NT2/D1 (cell line): ENCODE measurements at regions not wholly inside any gene's neighbourhood (a gene's known extent, or its start where the extent isn't known, plus 50 kb on each side); places are given as distances from the start of the nearest gene placed in this dataset.
"Not testable (repeated sequence)": the region's sequence is repeated elsewhere in the genome, so short reads cannot be mapped to it uniquely, and the experiment has no call there.

Experiments used
- DNase-seq: peaks from one replicate; pipeline ENCODE4 v3.0.0-alpha.2; 2011; ENCODE audit warnings: low read depth, low spot score
- H3K27me3 ChIP-seq: 2 replicates; pipeline ENCODE4 v1.6.0; 2011; ENCODE audit warnings: mild to moderate bottlenecking; ENCODE audit not compliant: insufficient read length, insufficient read depth
- H3K36me3 ChIP-seq: 2 replicates; pipeline ENCODE4 v1.6.1; 2011; ENCODE audit warnings: mild to moderate bottlenecking, low read length, mixed read lengths; ENCODE audit not compliant: insufficient read depth, insufficient read length
- H3K4me1 ChIP-seq: 2 replicates; pipeline ENCODE4 v1.5.1; 2011; ENCODE audit not compliant: insufficient read depth, insufficient read length
- H3K4me3 ChIP-seq: 2 replicates; pipeline ENCODE4 v1.5.1; 2011; ENCODE audit warnings: low read depth; ENCODE audit not compliant: insufficient read length
- H3K9ac ChIP-seq: 2 replicates; pipeline ENCODE4 v1.6.0; 2011; ENCODE audit warnings: low read depth; ENCODE audit not compliant: insufficient read length
- H3K9me3 ChIP-seq: 2 replicates; pipeline ENCODE4 v1.5.1; 2011; ENCODE audit warnings: mild to moderate bottlenecking, low read length; ENCODE audit not compliant: insufficient read depth
- SUZ12 ChIP-seq: IDR thresholded peaks from 2 replicates; pipeline ENCODE4 v1.6.1; 2011; ENCODE audit not compliant: insufficient read length, insufficient read depth; ENCODE audit errors: extremely low read depth
- YY1 ChIP-seq: IDR thresholded peaks from 2 replicates; pipeline ENCODE4 v1.6.1; 2011; ENCODE audit not compliant: insufficient read length, insufficient read depth
- ZNF274 ChIP-seq: IDR thresholded peaks from 2 replicates; pipeline ENCODE4 v1.6.1; 2011; ENCODE audit warnings: mild to moderate bottlenecking, low read depth, low read length

GRCh38 chr10:81472927-81473470 lies 402.0 kb upstream of the NRG3 start:
- no peak for DNase-seq
- H3K4me3 ChIP-seq: no peak overlapping the region
- H3K36me3 ChIP-seq: no peaks in the 10 kb centered on the region
- no peaks in the 10 kb centered on the region for H3K27me3 ChIP-seq
- peaks cover 12% of the 10 kb centered on the region; the same call in 1 of the 2 replicates for H3K9me3 ChIP-seq
- H3K4me1 ChIP-seq: no peaks in the 10 kb centered on the region
- H3K9ac ChIP-seq: no peak overlapping the region
- TF ChIP-seq YY1 (no peak), SUZ12 (no peak), ZNF274 (no peak)

DNA sequence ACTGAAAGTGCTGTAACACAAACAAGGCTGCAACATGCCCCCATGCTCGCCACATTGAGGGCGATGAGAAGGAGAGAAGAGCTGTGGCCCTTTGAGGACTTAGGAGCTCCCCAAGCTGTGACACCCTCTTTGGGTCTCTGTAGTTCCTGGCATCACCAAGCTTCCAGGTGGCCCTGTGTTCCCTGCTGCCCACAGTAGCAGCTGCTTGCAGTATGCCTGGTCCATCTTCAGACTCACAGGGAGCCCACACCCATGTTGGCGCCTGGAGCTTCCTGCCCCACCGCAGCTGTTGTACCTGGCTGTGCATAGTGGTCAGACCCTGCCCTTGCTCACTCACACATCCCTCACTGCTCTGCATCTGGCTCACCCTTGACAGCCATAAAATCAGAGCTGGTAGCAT lies 401.2 kb upstream of the NRG3 start:
- peaks cover 12% of the 10 kb centered on the region; the same call in 1 of the 2 replicates for H3K9me3 ChIP-seq
- H3K4me3 ChIP-seq: no peak overlapping the region
- H3K4me1 ChIP-seq: no peaks in the 10 kb centered on the region
- TF ChIP-seq YY1: no peak
- no peak for TF ChIP-seq SUZ12
- no peak for TF ChIP-seq ZNF274
- no peak overlapping the region for H3K9ac ChIP-seq
- H3K36me3 ChIP-seq: no peaks in the 10 kb centered on the region
- no peaks in the 10 kb centered on the region for H3K27me3 ChIP-seq
- no peak for DNase-seq

GRCh38 chr10:81479316-81479715 lies 395.7 kb upstream of the NRG3 start:
- Histone ChIP-seq H3K4me3 (no peak overlapping the region), H3K4me1 (no peaks in the 10 kb centered on the region), H3K9ac (no peak overlapping the region), H3K27me3 (no peaks in the 10 kb centered on the region), H3K36me3 (no peaks in the 10 kb centered on the region), H3K9me3 (no peaks in the 10 kb centered on the region)
- no peak for TF ChIP-seq YY1
- no peak for TF ChIP-seq SUZ12
- TF ChIP-seq ZNF274: no peak
- DNase-seq: no peak

DNA sequence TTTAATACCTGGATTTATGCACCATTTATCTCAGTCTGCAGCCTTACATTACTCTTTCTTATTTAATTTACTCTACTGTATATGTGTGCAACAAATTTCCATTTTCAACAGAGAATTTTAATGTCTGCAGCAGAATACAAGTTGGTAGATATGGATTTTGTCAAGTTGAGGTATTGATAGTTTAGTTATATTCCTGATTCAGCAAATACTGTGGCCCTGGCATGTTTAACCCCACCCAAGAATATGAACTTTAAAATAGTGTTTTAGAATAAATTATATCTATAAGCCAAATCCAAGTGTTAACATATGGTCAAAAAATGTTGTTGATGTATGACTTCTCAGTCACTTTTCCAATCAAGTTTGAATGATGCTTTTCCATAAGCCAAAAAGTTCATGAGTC lies 378.4 kb upstream of the NRG3 start:
- Histone ChIP-seq H3K9me3 (no peaks in the 10 kb centered on the region), H3K9ac (no peak overlapping the region), H3K27me3 (no peaks in the 10 kb centered on the region), H3K4me1 (no peaks in the 10 kb centered on the region), H3K4me3 (no peak overlapping the region), H3K36me3 (no peaks in the 10 kb centered on the region)
- no peak for TF ChIP-seq YY1
- no peak for TF ChIP-seq ZNF274
- no peak for TF ChIP-seq SUZ12
- DNase-seq: no peak

- Histone ChIP-seq H3K9me3 (no peaks in the 10 kb centered on the region), H3K27me3 (no peaks in the 10 kb centered on the region), H3K4me3 (no peak overlapping the region), H3K9ac (no peak overlapping the region), H3K36me3 (no peaks in the 10 kb centered on the region), H3K4me1 (no peaks in the 10 kb centered on the region)
- no peak for TF ChIP-seq SUZ12
- TF ChIP-seq YY1: no peak
- TF ChIP-seq ZNF274: no peak
- DNase-seq: no peak
These were observed 376.9 kb upstream of the NRG3 start for GRCh38 chr10:81498011-81498551.

DNA sequence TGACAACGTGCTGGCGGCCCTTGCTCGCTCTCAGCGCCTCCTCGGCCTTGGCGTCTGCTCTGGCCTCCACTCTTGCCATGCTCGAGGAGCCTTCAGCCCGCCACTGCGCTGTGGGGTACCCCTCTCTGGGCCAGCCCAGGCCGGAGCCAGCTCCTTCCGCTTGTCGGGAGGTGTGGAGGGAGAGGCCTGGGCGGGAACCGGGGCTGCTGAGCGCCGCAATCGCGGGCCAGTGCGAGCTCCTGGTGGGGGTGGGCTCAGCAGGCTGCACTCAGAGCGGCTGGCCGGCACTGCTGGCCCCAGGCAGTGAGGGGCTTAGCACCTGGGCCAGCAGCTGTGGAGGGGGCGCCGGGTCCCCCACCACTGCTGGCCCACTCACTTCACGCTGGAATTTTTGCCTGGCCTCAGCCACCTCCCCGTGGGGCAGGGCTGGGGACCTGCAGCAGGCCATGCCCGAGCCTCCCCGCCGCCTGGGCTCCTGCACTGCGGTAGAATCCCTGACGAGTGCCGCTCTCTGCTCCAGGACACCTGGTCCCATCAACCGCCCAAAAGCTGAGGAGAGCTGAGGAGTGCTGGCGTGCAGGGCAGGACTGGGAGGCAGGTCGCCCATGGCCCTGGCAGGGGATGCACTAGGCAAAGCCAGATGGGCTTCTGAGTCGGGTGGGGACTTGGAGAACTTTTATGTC lies 372.2 kb upstream of the NRG3 start:
- Histone ChIP-seq H3K27me3 (no peaks in the 10 kb centered on the region), H3K4me3 (no peak overlapping the region), H3K9ac (no peak overlapping the region), H3K36me3 (no peaks in the 10 kb centered on the region), H3K4me1 (no peaks in the 10 kb centered on the region), H3K9me3 (no peaks in the 10 kb centered on the region)
- TF ChIP-seq SUZ12 (no peak), YY1 (no peak), ZNF274 (no peak)
- no peak for DNase-seq

DNA sequence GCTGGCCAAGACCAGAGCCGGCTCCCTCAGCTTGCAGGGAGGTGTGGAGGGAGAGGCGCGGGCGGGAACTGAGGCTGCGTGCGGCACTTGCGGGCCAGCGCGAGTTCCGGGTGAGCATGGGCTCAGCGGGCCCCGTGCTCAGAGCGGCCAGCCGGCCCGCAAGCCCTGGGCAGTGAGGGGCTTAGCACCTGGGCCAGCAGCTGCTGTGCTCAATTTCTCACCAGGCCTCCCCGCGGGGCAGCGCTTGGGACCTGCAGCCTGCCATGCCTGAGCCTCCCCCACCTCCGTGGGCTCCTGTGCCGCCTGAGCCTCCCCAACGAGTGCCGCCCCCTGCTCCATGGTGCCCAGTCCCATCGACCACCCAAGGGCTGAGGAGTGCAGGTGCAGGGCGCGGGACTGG lies 369.2 kb upstream of the NRG3 start:
- not testable (repeated sequence) for H3K36me3 ChIP-seq, H3K4me3 ChIP-seq, H3K9ac ChIP-seq, H3K9me3 ChIP-seq, DNase-seq, H3K27me3 ChIP-seq, H3K4me1 ChIP-seq
